Thyroid gland (tissue), 4 donors: ENCODE measurements at regions not wholly inside any gene's neighbourhood (a gene's known extent, or its start where the extent isn't known, plus 50 kb on each side); places are given as distances from the start of the nearest gene placed in this dataset.

ENCODE experiments used
- POLR2A ChIP-seq, 2 donors: fragments of 450-650 bp; IDR thresholded peaks; one replicate each; pipeline ENCODE4 v1.6.1; 2017; ENCODE audit warnings: antibody characterized with exemption in 2 of 2, mild to moderate bottlenecking in 2 of 2, moderate library complexity in 1 of 2
- TF ChIP-seq, protein P1 (sequence below), 6 experiments: fragments of 200-600 bp in 3 of 6; fragments of 450-650 bp in 3 of 6; sonication (generic) in 3 of 6; IDR thresholded peaks; one replicate each; pipeline ENCODE4 v1.5.1; 2016 to 2019; ENCODE audit warnings: antibody characterized with exemption in 6 of 6, mild to moderate bottlenecking in 2 of 6, inconsistent platforms in 1 of 6, moderate library complexity in 1 of 6

- TF ChIP-seq, protein P1, sequence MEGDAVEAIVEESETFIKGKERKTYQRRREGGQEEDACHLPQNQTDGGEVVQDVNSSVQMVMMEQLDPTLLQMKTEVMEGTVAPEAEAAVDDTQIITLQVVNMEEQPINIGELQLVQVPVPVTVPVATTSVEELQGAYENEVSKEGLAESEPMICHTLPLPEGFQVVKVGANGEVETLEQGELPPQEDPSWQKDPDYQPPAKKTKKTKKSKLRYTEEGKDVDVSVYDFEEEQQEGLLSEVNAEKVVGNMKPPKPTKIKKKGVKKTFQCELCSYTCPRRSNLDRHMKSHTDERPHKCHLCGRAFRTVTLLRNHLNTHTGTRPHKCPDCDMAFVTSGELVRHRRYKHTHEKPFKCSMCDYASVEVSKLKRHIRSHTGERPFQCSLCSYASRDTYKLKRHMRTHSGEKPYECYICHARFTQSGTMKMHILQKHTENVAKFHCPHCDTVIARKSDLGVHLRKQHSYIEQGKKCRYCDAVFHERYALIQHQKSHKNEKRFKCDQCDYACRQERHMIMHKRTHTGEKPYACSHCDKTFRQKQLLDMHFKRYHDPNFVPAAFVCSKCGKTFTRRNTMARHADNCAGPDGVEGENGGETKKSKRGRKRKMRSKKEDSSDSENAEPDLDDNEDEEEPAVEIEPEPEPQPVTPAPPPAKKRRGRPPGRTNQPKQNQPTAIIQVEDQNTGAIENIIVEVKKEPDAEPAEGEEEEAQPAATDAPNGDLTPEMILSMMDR (IDR thresholded peaks at IDR 0.05): no peak
- TF ChIP-seq POLR2A (IDR thresholded peaks at IDR 0.05): no peak
These were observed 88.5 kb upstream of the FIBIN start for GRCh38 chr11:26905368-26905767.
